Tibial nerve (tissue), 4 donors: ENCODE measurements at regions not wholly inside any gene's neighbourhood (a gene's known extent, or its start where the extent isn't known, plus 50 kb on each side); places are given as distances from the start of the nearest gene placed in this dataset.

ENCODE experiments used
- EP300 ChIP-seq, 2 donors: sonication (generic); formaldehyde crosslinking; IDR thresholded peaks; one replicate each; pipeline ENCODE4 v1.6.1; 2017; ENCODE audit warnings: antibody characterized with exemption in 2 of 2, mild to moderate bottlenecking in 1 of 2
- POLR2A ChIP-seq, 2 donors: fragments of 450-650 bp; IDR thresholded peaks; one replicate each; pipeline ENCODE4 v1.6.1; 2017; ENCODE audit warnings: antibody characterized with exemption in 2 of 2, mild to moderate bottlenecking in 2 of 2, moderate library complexity in 2 of 2
- TF ChIP-seq, protein P1 (sequence below), 5 experiments: fragments of 200-600 bp in 3 of 5; fragments of 450-650 bp in 2 of 5; sonication (generic) in 3 of 5; IDR thresholded peaks; one replicate each; pipeline ENCODE4 v1.5.1; 2016 to 2019; ENCODE audit warnings: antibody characterized with exemption in 5 of 5, mild to moderate bottlenecking in 3 of 5, moderate library complexity in 2 of 5

DNA sequence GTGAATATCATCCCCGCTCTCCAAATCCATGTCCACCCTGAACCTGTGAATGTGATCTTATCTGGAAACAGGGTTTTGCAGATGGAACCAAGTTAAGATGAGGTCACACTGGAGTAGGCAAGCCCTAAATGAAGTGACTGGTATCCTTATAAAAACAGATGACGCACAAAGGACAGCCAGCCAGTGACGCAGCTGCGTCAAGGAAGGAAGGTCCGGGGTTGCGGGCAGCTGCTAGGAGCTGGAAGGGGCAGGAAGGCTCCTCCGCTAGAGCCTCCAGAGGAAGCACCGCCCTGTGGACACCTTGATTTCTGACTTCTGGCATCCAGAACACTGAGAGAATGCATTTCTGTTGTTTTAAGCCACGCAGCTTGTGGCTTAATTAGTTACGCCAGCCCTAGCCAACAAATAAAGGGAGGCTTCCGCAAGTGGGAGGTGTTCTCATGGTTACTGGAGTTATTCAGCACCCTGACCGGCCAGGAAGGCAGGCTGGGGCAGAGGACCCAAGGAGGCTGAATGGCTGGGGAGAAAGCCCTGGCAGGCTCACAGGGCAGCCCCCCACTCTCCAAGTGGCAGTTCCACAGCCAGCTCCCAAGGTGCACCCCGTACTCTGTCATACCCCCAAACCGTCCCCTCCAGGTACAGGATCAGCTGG is 127.6 kb upstream of the NCOR2 start:
- TF ChIP-seq, protein P1, sequence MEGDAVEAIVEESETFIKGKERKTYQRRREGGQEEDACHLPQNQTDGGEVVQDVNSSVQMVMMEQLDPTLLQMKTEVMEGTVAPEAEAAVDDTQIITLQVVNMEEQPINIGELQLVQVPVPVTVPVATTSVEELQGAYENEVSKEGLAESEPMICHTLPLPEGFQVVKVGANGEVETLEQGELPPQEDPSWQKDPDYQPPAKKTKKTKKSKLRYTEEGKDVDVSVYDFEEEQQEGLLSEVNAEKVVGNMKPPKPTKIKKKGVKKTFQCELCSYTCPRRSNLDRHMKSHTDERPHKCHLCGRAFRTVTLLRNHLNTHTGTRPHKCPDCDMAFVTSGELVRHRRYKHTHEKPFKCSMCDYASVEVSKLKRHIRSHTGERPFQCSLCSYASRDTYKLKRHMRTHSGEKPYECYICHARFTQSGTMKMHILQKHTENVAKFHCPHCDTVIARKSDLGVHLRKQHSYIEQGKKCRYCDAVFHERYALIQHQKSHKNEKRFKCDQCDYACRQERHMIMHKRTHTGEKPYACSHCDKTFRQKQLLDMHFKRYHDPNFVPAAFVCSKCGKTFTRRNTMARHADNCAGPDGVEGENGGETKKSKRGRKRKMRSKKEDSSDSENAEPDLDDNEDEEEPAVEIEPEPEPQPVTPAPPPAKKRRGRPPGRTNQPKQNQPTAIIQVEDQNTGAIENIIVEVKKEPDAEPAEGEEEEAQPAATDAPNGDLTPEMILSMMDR (IDR thresholded peaks at IDR 0.05) = peak in 1 of 5 experiments; percentile 36
- TF ChIP-seq POLR2A (IDR thresholded peaks at IDR 0.05) = no peak
- TF ChIP-seq EP300 (IDR thresholded peaks at IDR 0.05) = peak in 1 of 2 donors; percentile 73
